Activated CD8-positive, alpha-beta memory T cell treated with anti-CD3 and anti-CD28 coated beads, Interleukin-2, amount 50 U/mL, for 1 hour (primary cell): ENCODE measurements at regions not wholly inside any gene's neighbourhood (a gene's known extent, or its start where the extent isn't known, plus 50 kb on each side); places are given as distances from the start of the nearest gene placed in this dataset.
"Not testable (repeated sequence)": the region's sequence is repeated elsewhere in the genome, so short reads cannot be mapped to it uniquely, and the experiment has no call there.

Experiments used
- DNase-seq: peaks from one replicate; pipeline ENCODE4 v3.0.0-alpha.2; 2020; ENCODE audit errors: extremely low read depth

DNA sequence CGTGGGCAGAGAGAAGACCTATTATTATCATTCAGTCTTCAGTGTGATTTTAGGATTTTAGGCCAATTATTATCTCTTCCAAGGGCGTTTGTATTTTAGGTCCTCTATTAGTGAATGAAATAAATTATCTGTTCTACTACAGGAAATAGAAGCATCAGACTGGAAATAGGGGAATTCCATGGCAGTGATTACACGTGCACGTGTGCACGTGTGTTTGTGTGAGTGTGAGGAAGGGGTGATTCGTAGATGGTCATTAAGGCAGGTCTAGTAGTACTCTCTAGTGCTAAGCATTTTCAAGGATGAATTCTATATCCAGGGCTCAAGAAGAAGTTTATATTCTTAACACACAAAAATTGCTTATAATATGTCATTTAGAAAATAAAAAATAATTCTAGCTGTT is 623.2 kb downstream of the GATA3 start:
- no peak for DNase-seq

DNA sequence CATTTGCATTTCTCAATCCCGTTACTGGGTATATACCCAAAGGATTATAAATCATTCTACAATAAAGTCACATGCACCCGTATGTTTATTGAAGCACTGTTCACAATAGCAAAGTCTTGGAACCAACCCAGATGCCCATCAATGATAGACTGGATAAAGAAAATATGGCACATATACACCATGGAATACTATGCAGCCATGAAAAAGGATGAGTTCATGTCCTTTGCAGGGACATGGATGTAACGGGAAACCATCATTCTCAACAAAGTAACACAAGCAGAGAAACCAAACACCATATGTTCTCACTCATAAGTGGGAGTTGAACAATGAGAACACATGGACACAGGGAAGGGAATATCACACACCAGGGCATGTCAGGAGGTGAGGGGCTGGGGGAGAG is 630.4 kb downstream of the GATA3 start:
- not testable (repeated sequence) for DNase-seq

DNA sequence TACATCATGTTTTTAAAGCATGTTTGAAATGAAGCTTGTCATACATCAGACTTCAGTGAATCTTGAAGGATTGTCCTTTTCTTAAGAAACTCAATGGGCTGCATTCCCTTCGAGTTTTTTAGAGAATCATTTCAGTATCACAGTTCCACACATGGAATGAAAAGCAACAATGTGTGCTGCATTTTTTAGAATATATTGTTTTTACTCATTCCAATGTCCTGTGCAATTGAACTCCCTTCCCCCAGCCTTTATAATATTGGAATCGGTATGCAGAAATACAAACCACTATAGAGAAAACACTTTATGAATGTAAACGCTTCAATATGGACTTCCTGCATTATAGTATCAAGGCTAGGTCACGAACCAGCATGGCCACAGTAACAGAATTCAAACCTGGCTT is 634.4 kb downstream of the GATA3 start:
- DNase-seq = no peak

DNA sequence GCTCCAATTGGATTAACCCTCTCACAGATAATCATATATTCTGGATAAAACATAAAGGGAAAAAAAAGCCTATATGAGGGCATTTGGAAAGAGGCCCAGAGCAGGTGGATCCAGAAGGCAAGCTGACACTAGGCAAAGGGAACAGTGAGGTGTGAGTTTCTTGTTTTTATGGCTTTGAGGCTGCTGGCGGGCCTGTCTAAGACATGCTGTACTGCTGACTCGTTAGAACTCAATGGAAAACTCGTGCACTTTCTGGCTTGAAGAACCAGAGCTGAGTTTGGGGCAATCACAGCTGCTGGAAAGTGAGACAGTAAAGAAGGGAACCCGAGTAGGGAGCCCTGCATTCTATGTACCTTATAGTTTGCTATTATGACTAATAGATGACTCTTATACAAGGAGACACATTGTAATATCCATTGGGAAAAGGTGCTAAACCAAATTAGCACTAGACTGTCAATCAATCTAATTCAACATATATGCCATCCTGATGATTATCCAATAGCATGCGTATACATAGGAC is 637.1 kb downstream of the GATA3 start:
- no peak for DNase-seq

DNA sequence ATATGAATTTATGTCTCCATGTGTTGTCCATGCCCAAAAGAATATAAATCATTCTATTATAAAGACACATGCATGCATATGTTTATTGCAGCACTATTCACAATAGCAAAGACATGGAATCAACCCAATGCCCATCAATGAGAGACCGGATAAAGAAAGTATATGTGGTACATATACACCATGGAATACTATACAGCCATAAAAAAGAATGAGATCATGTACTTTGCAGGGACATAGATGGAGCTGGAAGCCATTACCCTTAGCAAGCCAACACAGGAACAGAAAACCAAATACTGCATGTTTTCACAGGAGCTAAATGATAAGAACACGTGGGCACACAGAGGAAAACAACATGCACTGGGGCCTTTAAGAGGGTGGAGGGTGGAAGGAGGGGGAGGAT is 639.1 kb downstream of the GATA3 start:
- DNase-seq = not testable (repeated sequence)

DNA sequence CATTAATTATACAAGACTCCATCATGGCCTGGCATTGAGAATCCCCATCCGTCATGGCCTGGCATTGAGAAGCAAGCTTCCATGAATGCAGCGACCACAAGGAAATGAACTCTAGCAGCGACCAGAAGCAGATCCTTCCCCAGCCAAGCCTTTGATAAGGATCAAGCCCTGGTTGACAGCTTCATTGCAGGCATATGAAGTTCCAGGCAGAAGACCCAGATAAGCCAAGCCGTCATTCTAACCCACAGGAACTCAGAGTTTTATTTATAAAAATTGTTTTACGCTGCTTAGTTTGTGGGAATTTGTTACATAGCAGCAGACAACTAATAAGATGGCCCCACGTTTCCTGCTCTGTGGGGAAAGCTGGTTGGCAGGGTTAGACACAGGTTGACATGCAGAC is 642.3 kb downstream of the GATA3 start:
- DNase-seq = no peak

DNA sequence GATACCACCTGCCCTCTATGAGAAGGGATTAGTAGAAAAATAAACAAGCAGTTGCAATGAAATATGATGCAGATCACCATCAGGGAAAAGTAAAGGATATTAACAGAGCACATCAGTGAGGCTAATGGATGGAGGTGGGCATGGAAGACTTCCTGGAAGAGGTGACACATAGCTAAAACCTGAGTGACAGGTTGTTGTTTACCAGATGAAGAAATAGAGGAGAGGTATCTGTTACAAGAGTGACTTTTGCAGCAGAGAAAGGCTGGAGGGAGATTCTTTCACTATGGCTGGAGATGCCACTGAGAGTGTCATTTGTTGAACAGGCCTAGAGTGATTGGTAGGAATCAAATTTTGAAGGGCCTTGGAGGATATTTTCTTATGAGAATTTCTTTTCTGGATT is 646.2 kb downstream of the GATA3 start:
- no peak for DNase-seq

DNA sequence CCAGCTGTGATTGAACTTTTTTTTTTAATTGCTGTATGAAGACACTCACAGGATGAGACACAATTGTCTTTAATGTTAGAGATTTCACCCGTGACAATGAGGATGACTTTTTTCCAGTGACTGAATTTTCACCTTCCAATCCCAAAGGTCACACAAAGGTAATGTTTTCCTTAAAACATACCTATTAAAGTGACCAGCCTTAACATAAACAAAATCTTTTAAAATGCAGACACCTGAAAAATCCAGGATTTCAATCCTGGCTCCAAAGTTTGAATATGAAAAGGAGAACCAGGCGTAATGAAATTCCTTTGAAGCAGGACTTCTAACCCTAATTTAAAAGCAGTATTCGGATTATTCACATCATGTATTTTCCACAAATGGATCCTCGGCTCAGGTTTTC is 647.7 kb downstream of the GATA3 start:
- no peak for DNase-seq

DNA sequence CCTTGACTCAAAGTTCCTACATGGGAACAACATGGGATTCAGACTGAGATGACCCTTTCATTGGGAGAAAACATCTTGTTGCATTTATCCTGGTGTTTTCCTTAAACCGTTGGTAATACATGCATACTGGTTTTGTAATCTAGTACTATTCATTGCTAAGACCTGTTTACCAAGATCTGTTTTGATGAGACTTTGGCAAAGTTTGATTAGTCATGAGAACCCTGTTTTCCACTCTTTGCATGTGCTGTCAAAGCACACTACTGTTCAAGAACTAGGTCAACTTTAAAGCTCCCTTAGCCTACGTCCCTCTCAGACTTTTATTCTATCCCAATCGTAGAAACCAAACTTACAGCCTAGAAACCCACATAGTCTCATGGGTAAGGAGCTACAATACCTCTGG is 650.9 kb downstream of the GATA3 start:
- no peak for DNase-seq

DNA sequence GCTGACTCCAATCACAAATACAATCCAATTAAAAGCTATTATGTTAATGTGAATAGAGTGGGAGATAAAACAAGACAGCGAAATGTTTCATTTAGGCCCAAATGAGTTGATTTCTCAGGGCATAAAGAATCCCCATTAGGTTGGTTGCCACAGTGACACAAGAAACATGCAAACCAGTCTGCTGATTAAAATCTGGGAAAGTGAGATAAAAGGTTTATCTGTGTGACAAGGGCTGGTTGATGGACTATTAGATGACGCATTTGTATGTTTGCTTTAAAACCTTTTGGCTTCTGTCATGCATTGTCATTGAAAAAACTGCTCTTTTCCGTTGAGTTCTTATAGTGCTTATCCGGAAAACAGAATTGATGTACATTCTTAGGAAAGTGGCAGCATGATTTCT is 658.2 kb downstream of the GATA3 start:
- no peak for DNase-seq

DNA sequence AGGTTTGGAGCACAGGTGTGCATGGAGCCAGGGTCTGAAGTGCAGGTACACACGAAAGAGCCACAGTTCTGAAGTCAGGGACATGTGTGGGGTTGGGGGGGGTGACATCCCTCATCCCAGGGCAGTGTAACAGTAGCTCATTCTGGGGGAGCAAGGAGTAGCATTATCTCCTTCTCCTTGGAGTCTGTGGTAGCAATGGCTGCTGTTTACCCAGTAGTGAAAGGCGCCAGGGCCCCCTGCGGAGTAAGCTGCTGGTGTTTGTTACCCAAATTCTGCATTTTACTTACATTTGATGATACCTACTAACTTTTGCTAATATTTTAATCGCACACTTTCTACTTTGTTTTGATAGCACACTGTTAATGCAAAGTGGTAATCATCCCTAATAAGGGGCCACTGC is 665.5 kb downstream of the GATA3 start:
- no peak for DNase-seq

DNA sequence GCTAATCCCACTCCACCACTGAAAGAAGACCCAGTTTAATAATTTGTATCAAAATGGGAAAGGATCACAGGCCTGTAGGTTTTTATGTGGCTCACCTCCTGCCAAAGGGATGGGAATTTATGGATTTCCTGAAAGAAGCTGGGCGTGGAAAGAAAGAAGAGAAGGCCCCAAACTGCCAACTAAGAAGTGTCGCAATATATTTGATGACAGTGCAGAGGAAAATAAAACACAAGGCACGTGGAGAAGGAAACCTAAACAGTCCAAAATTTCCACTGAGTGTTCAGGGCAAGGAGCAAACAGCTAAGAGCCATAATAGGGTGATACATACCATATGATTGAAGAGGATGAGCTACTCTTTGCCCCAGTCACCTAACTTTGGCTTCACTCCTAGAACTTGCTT is 667.2 kb downstream of the GATA3 start:
- no peak for DNase-seq

DNA sequence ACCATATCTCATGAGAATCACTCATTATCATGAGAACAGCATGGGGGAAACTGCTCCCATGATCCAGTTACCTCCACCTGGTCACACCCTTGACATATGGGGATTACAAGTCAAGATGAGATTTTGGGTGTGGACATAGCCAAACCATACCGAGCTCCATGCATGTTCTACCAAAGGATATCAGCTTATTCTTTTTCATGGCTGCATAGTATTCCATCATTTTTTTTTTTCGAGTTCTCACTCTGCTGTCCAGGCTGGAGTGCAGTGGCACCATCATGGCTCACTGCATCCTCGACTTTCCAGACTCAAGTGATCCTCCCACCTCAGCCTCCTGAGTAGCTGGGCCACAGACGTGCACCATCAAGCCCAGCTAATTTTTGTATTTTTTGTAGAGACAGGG is 668.3 kb downstream of the GATA3 start:
- DNase-seq = no peak

DNA sequence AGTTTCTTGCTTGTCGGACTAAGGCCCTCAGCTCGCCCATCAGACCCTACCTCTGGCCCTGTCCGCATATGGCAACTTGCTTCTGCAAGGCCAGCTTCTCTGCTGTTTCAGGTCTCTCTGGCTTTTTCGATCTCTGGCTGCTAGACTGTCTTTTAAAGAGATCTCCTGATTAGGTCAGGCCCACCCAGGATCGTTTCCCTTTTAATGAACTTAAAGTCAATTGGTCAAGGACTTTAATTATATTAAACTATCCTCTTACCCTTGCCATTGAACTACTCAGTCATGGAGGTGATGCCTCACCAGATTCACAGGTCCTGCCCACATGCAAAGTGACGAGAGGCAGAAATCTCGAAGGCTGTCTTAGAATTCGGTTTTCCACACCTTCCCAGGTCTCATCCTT is 670.9 kb downstream of the GATA3 start:
- DNase-seq = no peak

DNA sequence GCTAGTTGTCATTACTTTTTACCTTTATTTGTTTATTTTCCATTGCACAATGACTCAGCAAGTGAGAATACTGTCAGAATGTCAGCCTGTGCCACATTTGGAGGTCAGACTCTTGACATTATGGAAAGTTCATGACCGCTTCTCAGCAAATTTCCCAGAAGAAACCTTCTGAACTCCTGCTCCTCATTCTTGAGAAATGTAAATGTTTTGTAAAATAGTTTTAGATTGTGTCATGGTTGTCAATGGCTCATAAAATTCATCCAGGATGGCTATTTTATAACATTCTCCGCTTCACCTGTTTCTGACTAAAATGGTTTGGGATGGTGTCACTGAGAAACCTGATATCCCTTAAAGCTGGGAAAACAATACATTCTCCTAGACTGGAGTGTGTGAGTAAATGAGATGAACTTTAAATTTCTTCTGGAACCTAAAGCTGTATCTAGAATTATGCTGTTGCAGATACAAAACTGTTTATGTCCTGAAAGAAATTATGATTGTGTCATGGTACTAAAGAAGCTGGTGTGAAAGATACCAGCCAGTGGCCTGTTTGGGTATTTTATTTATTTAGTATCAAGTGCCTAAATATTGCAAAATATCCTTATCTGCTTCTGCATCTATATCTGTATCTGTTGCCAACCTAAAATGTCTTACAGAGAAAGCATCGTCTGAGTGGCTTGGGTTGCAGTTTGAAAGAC is 671.7 kb downstream of the GATA3 start:
- DNase-seq = no peak

DNA sequence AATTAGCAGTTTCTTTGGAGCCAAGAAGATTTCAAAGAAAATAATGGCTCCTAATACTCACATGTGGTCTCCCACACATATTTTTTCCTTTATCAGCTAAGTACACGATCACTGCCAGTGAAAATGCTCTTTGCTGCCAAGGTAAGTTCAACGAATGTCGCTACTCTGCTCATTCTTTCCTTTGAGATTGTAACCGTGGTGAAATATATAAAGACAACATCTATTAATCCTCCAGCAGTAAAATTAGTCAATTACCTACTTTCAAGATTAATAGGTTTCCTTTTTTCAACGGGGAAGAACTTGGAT is 672.2 kb downstream of the GATA3 start:
- DNase-seq = no peak

DNA sequence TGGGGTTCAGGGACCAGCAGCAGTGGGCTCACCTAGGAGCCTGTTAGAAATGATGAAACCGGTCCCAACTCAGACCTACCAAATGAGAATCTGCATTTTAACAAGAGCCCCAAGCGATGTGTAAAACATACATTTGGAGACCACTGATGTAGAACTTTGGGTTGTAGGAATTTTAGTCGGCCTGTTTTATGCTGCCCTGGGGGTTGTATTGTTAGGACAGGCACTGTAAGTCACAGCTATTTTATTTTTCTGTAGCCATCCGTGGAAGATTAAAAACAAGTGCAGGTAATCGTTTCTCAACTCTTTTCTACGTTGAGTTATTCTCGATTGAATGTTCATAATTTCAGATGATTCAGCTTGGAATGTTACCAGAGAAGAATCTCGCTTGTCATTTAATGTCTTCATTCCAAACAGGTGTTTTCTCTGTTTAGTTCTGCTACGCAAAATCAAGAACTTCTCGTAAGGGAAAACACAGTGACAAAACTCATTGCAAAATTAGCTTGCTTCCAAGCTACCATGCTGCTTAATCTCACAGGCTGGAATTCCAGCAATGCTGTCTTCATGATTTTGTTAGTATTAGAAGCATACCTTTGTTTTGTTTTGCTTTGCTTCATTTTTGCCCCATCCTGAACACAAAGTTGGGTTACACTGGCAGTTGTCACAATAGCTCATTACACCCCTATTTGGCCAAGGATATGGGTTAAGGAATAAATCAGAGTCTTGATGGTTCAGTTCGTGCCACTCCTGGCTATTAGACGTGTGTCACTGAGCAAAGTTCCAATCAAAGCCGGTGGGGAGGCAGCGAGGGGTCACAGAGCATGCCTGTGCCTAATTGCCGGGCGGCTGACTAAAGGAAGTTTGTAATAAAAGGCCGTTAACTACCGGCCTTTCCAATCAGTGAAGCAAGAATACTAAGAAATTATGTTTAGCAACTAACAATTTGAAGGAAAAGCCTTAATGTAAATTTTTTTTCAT is 676.9 kb downstream of the GATA3 start:
- DNase-seq = no peak

DNA sequence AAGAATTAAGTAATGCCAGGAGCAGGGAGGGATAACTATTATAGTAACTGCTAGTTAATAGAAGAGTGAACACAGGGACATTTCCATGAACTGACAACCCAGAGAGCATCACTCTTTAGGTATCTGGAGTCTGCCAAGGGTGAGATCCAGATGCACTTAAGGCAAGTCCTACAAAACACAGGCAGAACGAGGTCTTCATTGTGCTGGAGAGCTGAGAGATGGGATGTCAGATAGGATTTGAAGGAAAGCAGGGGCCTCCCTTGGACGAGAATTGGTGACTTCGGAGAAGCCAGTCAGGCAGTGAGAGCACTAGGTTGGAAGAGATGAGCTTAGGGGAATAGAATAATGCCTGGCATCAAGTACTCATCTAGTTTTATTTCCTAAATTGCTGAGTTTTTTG is 684.5 kb downstream of the GATA3 start:
- DNase-seq = no peak

DNA sequence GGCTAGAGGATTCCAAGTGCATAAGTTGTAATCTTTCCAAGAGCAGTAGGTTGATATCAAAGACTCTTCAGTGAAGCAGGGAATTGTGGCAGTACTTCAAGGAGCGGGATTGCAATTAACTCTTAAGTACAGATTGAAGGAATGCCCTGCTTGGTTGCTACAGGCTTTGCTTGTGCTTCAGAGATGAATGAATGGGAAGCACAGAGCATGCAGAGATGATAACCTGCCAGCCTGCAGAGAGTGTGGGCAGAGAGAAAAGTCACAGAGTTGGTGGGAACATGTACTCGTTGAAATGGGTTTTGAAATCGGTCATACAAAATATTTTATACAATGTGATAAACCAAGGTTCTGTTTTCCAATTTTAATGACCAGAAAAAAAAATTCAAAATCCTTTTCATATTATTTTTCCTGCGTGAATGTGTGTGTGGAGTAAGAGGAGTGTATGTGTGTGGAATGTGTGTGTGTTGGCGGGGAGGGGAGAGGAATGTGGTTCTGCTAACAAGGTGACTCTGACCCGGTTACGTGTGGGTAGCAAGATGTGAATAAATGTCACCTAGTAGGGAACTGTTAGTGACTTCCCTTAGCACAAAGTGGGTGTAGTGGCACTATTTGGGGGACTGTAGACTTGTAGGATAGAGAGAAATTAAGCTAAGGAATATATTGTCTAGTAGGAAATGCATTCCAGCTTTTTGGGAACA is 697.8 kb downstream of the GATA3 start:
- DNase-seq = no peak

DNA sequence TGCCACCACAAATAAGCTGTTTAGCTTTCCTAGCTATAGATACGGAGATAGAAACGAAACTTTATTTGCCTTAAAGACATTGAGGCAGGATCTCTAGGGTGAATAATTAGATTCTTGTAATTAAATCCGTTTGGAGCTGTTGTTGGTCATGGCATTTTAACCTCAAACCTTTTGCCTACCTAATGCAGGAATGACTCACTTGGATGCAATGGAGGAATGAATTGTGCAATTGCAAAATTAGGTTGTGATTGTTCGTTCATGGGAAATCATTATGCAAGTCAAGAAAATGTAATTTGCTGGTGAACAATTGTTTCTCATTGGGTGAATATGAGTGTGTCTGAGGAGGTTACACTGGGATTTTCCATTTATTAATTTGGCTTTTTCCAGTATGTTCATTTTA is 703.5 kb downstream of the GATA3 start:
- DNase-seq = no peak

DNA sequence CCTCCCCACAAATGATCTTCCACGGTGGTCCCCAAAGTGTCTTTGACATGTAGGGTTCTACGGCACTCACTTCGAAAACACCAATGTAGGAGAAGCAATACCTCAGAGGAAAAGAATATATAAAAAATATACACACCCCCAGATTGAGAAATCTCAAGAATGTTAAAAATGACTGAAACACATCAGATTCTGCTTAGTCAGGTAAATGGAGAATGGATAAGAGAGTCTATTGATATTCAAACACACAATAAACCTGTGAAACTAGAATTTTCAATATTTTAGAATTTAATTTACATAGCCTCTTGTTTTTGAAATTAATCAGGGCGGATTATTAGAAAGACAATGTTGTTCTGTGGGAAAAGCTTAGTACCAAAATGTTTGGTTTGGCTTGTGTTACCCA is 712.4 kb downstream of the GATA3 start:
- no peak for DNase-seq

DNA sequence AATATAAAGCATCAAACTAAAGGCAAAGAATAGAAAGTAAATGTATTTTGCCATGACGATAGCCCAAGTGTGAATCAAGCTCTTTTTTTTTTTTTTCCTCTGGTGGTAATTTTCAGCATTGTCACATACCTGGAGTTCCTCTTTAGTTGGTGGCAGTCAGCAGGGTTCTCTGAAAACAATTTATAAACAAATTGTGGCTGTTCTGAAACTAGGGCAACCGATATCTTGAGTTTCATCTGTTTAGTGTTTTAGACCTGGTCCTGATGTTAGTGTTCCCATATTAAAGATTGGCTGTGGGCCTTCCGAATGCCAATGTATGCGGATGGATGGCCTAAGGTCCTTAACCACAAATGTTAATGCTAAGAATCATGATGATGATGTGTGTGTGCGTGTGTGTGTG is 713.1 kb downstream of the GATA3 start:
- no peak for DNase-seq

DNA sequence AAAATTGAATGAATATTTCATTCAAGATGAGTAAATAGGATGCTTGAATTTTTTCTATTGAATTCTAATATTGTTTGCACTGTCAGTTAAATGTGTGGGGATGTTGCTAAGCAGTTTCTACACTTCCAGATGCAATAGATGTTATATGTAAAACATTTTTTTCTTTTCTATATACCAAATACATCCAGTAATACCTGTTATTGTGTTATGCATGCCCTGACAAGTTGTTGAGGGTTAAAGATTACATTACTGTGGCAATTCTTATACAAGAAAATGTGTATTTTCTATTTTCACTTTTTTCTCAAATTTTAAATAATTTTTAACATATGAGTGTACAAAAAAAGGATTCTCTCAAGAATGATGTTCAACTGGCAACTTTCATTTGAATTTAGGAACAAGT is 713.9 kb downstream of the GATA3 start:
- DNase-seq = no peak
